A549 (cell line): ENCODE measurements at regions not wholly inside any gene's neighbourhood (a gene's known extent, or its start where the extent isn't known, plus 50 kb on each side); places are given as distances from the start of the nearest gene placed in this dataset.
"Not testable (repeated sequence)": the region's sequence is repeated elsewhere in the genome, so short reads cannot be mapped to it uniquely, and the experiment has no call there.

Source experiments
- ATAC-seq, 2 experiments: fragments of 200-7000 bp in 1 of 2; fragments of >200 bp in 1 of 2; cut with Nextera tagmentation in 1 of 2; cut with Tn5 transposase in 1 of 2; 3 replicates each; pipeline versions ENCODE4 v1.8.0 to v1.9.1; 2018 to 2020; ENCODE audit warnings: mild to moderate bottlenecking in 1 of 2, moderate library complexity in 1 of 2
- CTCF ChIA-PET: fragments of 300-600 bp; sonication (Branson Sonifier 250); formaldehyde crosslinking; extraction: SDS; loops from one replicate; lab custom pipeline; 2021; ENCODE audit warnings: antibody characterized with exemption, inconsistent platforms; lab: Yijun Ruan, JAX
- POLR2A ChIA-PET: fragments of 350-600 bp; formaldehyde crosslinking; extraction: SDS; loops from one replicate; lab custom pipeline; 2021; ENCODE audit warnings: antibody characterized with exemption, inconsistent platforms; lab: Yijun Ruan, JAX
- DNase-seq, 2 experiments: peaks; one replicate each; pipeline versions ENCODE4 v3.0.0 to v3.0.0-alpha.2; 2011 to 2016; ENCODE audit warnings: low read depth in 1 of 2, low spot score in 1 of 2
- FAIRE-seq: peaks from 2 replicates; lab custom pipeline; 2011; peaks lifted over from hg19 to GRCh38; lab: Jason Lieb, UNC
- H3K27ac ChIP-seq, 2 experiments: fragments of >200 bp; sonication (Bioruptor Twin); formaldehyde crosslinking; 3 replicates each; pipeline ENCODE4 v1.5.1; 2016 to 2017
- H3K4me1 ChIP-seq: fragments of >200 bp; sonication (Bioruptor Twin); formaldehyde crosslinking; 3 replicates; pipeline ENCODE4 v1.6.1; 2016
- H3K4me2 ChIP-seq: fragments of >200 bp; sonication (Bioruptor Twin); formaldehyde crosslinking; 3 replicates; pipeline ENCODE4 v1.6.1; 2016
- H3K4me3 ChIP-seq: fragments of >200 bp; sonication (Bioruptor Twin); formaldehyde crosslinking; 3 replicates; pipeline ENCODE4 v1.5.1; 2016
- H3K9me3 ChIP-seq: fragments of >200 bp; sonication (Bioruptor Twin); formaldehyde crosslinking; 3 replicates; pipeline ENCODE4 v1.6.1; 2016
- BHLHE40 ChIP-seq: IDR thresholded peaks from 2 replicates; pipeline ENCODE4 v1.6.1; 2012; ENCODE audit warnings: low read depth, low read length, inconsistent platforms
- CBX8 ChIP-seq: fragments of 200-600 bp; sonication (generic); IDR thresholded peaks from 2 replicates; pipeline ENCODE4 v1.6.1; 2016
- CHD4 ChIP-seq: fragments of 200-600 bp; sonication (generic); IDR thresholded peaks from 2 replicates; pipeline ENCODE4 v1.6.1; 2016; ENCODE audit warnings: antibody characterized with exemption, mild to moderate bottlenecking, borderline replicate concordance
- E2F6 ChIP-seq: IDR thresholded peaks from 2 replicates; pipeline ENCODE4 v1.6.1; 2012; ENCODE audit warnings: low read depth, borderline replicate concordance
- EHMT2 ChIP-seq: fragments of 200-600 bp; sonication (generic); IDR thresholded peaks from 2 replicates; pipeline ENCODE4 v1.6.1; 2016; ENCODE audit warnings: antibody characterized with exemption, low read depth, mild to moderate bottlenecking, moderate library complexity
- ELK1 ChIP-seq: fragments of 150-350 bp; IDR thresholded peaks from 2 replicates; pipeline ENCODE4 v1.6.1; 2014; ENCODE audit warnings: low read depth, mild to moderate bottlenecking, low read length
- HES2 ChIP-seq: fragments of >200 bp; sonication (Bioruptor Twin); formaldehyde crosslinking; IDR thresholded peaks from 2 replicates; pipeline ENCODE4 v1.6.1; 2016
- MAX ChIP-seq: IDR thresholded peaks from 2 replicates; pipeline ENCODE4 v1.6.1; 2012
- RFX5 ChIP-seq: fragments of 450-650 bp; IDR thresholded peaks from 2 replicates; pipeline ENCODE4 v1.7.1; 2014; ENCODE audit warnings: antibody characterized with exemption, mild to moderate bottlenecking, moderate library complexity
- SMC3 ChIP-seq: fragments of >200 bp; sonication (Bioruptor Twin); formaldehyde crosslinking; IDR thresholded peaks from 3 replicates; pipeline ENCODE4 v1.6.1; 2018; ENCODE audit warnings: inconsistent platforms
- ZNF302 ChIP-seq: fragments of 250-450 bp; sonication (Bioruptor Pico); IDR thresholded peaks from 2 replicates; pipeline ENCODE4 v1.9.0; 2021; ENCODE audit warnings: inconsistent platforms, mild to moderate bottlenecking, moderate library complexity
- WGBS: methylation state at CpG from one replicate; pipeline ENCODE4 v1.1.6; 2017; ENCODE audit errors: missing lambda C conversion rate; 5-methylcytosine and 5-hydroxymethylcytosine counted together

- H3K27ac ChIP-seq, H3K4me3 ChIP-seq, DNase-seq, H3K4me1 ChIP-seq, H3K4me2 ChIP-seq, ATAC-seq, FAIRE-seq, H3K9me3 ChIP-seq, CTCF ChIA-PET, POLR2A ChIA-PET: not testable (repeated sequence)
- 70% methylated on average over 20 of the region's 20 CpGs for WGBS
These were observed 523.0 kb downstream of the DIPK2A start for GRCh38 chr3:144494651-144495050.

- no peak overlapping the region for H3K4me2 ChIP-seq
- H3K9me3 ChIP-seq, result no peaks in the 10 kb centered on the region
- 6% methylated on average over 4 of the region's 4 CpGs for WGBS
- H3K4me1 ChIP-seq, result no peaks in the 10 kb centered on the region
- POLR2A ChIA-PET, result no interaction called here
- TF ChIP-seq CBX8 (no peak), RFX5 (no peak), E2F6 (no peak), HES2 (no peak), CHD4 (no peak), MAX (no peak), EHMT2 (no peak), BHLHE40 (no peak)
- FAIRE-seq, result no peak
- CTCF ChIA-PET, result no interaction called here
- no peak overlapping the region for H3K4me3 ChIP-seq
- H3K27ac ChIP-seq, result no peak overlapping the region
- no peak for DNase-seq
- ATAC-seq, result no peak
These were observed 524.7 kb downstream of the DIPK2A start for GRCh38 chr3:144496141-144496835.

GRCh38 chr3:144497452-144497851 is 525.8 kb downstream of the DIPK2A start:
- POLR2A ChIA-PET, result no interaction called here
- DNase-seq (no peak), FAIRE-seq (no peak), ATAC-seq (no peak)
- Histone ChIP-seq H3K9me3 (no peaks in the 10 kb centered on the region), H3K27ac (no peak overlapping the region), H3K4me2 (no peak overlapping the region), H3K4me3 (no peak overlapping the region), H3K4me1 (no peaks in the 10 kb centered on the region)
- TF ChIP-seq SMC3, result no peak
- CTCF ChIA-PET, result no interaction called here
- WGBS, result 12% methylated on average over 2 of the region's 2 CpGs

GRCh38 chr3:144499001-144499930 is 527.6 kb downstream of the DIPK2A start:
- CTCF ChIA-PET, result no interaction called here
- FAIRE-seq, result no peak

More at GRCh38 chr3:144499001-144499930, 527.6 kb downstream of the DIPK2A start:
- no peak overlapping the region for H3K4me2 ChIP-seq
- no peaks in the 10 kb centered on the region for H3K4me1 ChIP-seq
- no peak for DNase-seq
- H3K4me3 ChIP-seq, result no peak overlapping the region
- no peak for ATAC-seq
- POLR2A ChIA-PET, result no interaction called here
- no peaks in the 10 kb centered on the region for H3K9me3 ChIP-seq
- H3K27ac ChIP-seq, result no peak overlapping the region
- TF ChIP-seq ZNF302 (CRISPR knock-in tag), result no peak
- TF ChIP-seq ELK1, result no peak
- WGBS, result 1% methylated on average over 2 of the region's 2 CpGs
